Thyroid gland (tissue), 4 donors: ENCODE measurements at regions not wholly inside any gene's neighbourhood (a gene's known extent, or its start where the extent isn't known, plus 50 kb on each side); places are given as distances from the start of the nearest gene placed in this dataset.
"Not testable (repeated sequence)": the region's sequence is repeated elsewhere in the genome, so short reads cannot be mapped to it uniquely, and the experiment has no call there.

Source experiments
- DNase-seq, 2 donors: peaks; one replicate each; pipeline ENCODE4 v3.0.0-alpha.2; 2019
- H3K27ac ChIP-seq, 3 donors: fragments of 200-600 bp; sonication (generic); 1 replicate in 2 of 3; 2 replicates in 1 of 3; pipeline ENCODE4 v1.5.1; 2016 to 2019; ENCODE audit warnings: mild to moderate bottlenecking in 1 of 3, moderate library complexity in 1 of 3
- H3K27me3 ChIP-seq: fragments of 200-600 bp; sonication (generic); one replicate; pipeline ENCODE4 v1.5.1; 2019
- H3K36me3 ChIP-seq, 2 donors: fragments of 200-600 bp; sonication (generic); one replicate each; pipeline ENCODE4 v1.5.1; 2016 to 2019
- H3K4me1 ChIP-seq, 2 donors: fragments of 200-600 bp; sonication (generic); one replicate each; pipeline ENCODE4 v1.5.1; 2017 to 2019
- H3K4me3 ChIP-seq, 3 donors: fragments of 200-600 bp; sonication (generic); replicated peaks in 1 of 3; 1 replicate in 2 of 3; 2 replicates in 1 of 3; pipeline ENCODE4 v1.5.1; 2016; ENCODE audit warnings: mild to moderate bottlenecking in 1 of 3
- H3K9me3 ChIP-seq: fragments of 200-600 bp; sonication (generic); one replicate; pipeline ENCODE4 v1.5.1; 2017
- CTCF ChIP-seq, 6 experiments: fragments of 200-600 bp in 3 of 6; fragments of 450-650 bp in 3 of 6; sonication (generic) in 3 of 6; IDR thresholded peaks; one replicate each; pipeline ENCODE4 v1.5.1; 2016 to 2019; ENCODE audit warnings: antibody characterized with exemption in 6 of 6, mild to moderate bottlenecking in 2 of 6, inconsistent platforms in 1 of 6, moderate library complexity in 1 of 6
- POLR2A ChIP-seq, 2 donors: fragments of 450-650 bp; IDR thresholded peaks; one replicate each; pipeline ENCODE4 v1.6.1; 2017; ENCODE audit warnings: antibody characterized with exemption in 2 of 2, mild to moderate bottlenecking in 2 of 2, moderate library complexity in 1 of 2
- WGBS, 2 donors: methylation state at CpG; one replicate each; pipeline ENCODE4 v1.1.5; 2017; 5-methylcytosine and 5-hydroxymethylcytosine counted together
- intact Hi-C: fragments of 100-400 bp; cut with DNase I; formaldehyde crosslinking; loops from one replicate; pipeline ENCODE4 v1.15.1; 2023

GRCh38 chr5:74526111-74526510 lies 114.4 kb downstream of the ENC1 start:
- 97 to 100% methylated on average over 1 of the region's 1 CpG for WGBS, 2 donors
- H3K9me3 ChIP-seq: no peaks in the 10 kb centered on the region
- DNase-seq: no peak
- H3K36me3 ChIP-seq: no peaks in the 10 kb centered on the region
- intact Hi-C loops: no loop called here
- H3K4me1 ChIP-seq: no peaks in the 10 kb centered on the region
- no peaks in the 10 kb centered on the region for H3K27me3 ChIP-seq
- H3K4me3 ChIP-seq: no peak overlapping the region
- TF ChIP-seq CTCF (IDR thresholded peaks at IDR 0.05) (no peak), POLR2A (IDR thresholded peaks at IDR 0.05) (no peak)
- H3K27ac ChIP-seq: no peak overlapping the region

- H3K27ac ChIP-seq, H3K4me1 ChIP-seq, DNase-seq, intact Hi-C loops, H3K27me3 ChIP-seq, H3K36me3 ChIP-seq, H3K4me3 ChIP-seq, H3K9me3 ChIP-seq: not testable (repeated sequence)
- 85 to 93% methylated on average over 3 of the region's 3 CpGs for WGBS, 2 donors
These were observed 115.8 kb downstream of the ENC1 start for GRCh38 chr5:74524767-74525166.

GRCh38 chr5:74523698-74524097 lies 116.8 kb downstream of the ENC1 start:
- H3K36me3 ChIP-seq, H3K27me3 ChIP-seq, H3K9me3 ChIP-seq, H3K4me3 ChIP-seq, H3K4me1 ChIP-seq, intact Hi-C loops, H3K27ac ChIP-seq, DNase-seq: not testable (repeated sequence)
- WGBS, 2 donors: 93 to 96% methylated on average over 4 of the region's 4 CpGs

- H3K36me3 ChIP-seq, H3K27me3 ChIP-seq, H3K4me1 ChIP-seq, H3K27ac ChIP-seq, DNase-seq, intact Hi-C loops, H3K9me3 ChIP-seq, H3K4me3 ChIP-seq: not testable (repeated sequence)
- whole genome bisulfite sequencing, 2 donors: 96 to 100% methylated on average over 2 of the region's 2 CpGs
These were observed 117.7 kb downstream of the ENC1 start for GRCh38 chr5:74522838-74523237.

- Histone ChIP-seq H3K9me3 (no peaks in the 10 kb centered on the region), H3K27ac (no peak overlapping the region), H3K27me3 (no peaks in the 10 kb centered on the region), H3K36me3 (no peaks in the 10 kb centered on the region), H3K4me3 (no peak overlapping the region), H3K4me1 (no peaks in the 10 kb centered on the region)
- 83 to 89% methylated on average over 3 of the region's 3 CpGs for WGBS, 2 donors
- TF ChIP-seq POLR2A (IDR thresholded peaks at IDR 0.05): no peak
- no peak for TF ChIP-seq CTCF (IDR thresholded peaks at IDR 0.05)
- intact Hi-C loops: no loop called here
- DNase-seq: no peak
These were observed 119.1 kb downstream of the ENC1 start for GRCh38 chr5:74521401-74521800.

GRCh38 chr5:74519679-74520078 lies 120.8 kb downstream of the ENC1 start:
- Histone ChIP-seq H3K27me3 (no peaks in the 10 kb centered on the region), H3K4me3 (no peak overlapping the region), H3K36me3 (no peaks in the 10 kb centered on the region), H3K9me3 (no peaks in the 10 kb centered on the region), H3K4me1 (no peaks in the 10 kb centered on the region), H3K27ac (no peak overlapping the region)
- DNase-seq: no peak
- intact Hi-C loops: no loop called here
- TF ChIP-seq POLR2A (IDR thresholded peaks at IDR 0.05) (no peak), CTCF (IDR thresholded peaks at IDR 0.05) (no peak)
- WGBS, 2 donors: 93 to 98% methylated on average over 4 of the region's 4 CpGs

GRCh38 chr5:74519161-74519571 lies 121.4 kb downstream of the ENC1 start:
- Histone ChIP-seq H3K27me3 (no peaks in the 10 kb centered on the region), H3K4me1 (no peaks in the 10 kb centered on the region), H3K27ac (no peak overlapping the region), H3K36me3 (no peaks in the 10 kb centered on the region), H3K4me3 (no peak overlapping the region), H3K9me3 (no peaks in the 10 kb centered on the region)
- intact Hi-C loops: no loop called here
- TF ChIP-seq CTCF (IDR thresholded peaks at IDR 0.05): no peak
- TF ChIP-seq POLR2A (IDR thresholded peaks at IDR 0.05): no peak
- WGBS, 2 donors: 81 to 83% methylated on average over 7 of the region's 7 CpGs
- no peak for DNase-seq
